ENCODE measurements at regions not wholly inside any gene's neighbourhood (a gene's known extent, or its start where the extent isn't known, plus 50 kb on each side); places are given as distances from the start of the nearest gene placed in this dataset.

DNA sequence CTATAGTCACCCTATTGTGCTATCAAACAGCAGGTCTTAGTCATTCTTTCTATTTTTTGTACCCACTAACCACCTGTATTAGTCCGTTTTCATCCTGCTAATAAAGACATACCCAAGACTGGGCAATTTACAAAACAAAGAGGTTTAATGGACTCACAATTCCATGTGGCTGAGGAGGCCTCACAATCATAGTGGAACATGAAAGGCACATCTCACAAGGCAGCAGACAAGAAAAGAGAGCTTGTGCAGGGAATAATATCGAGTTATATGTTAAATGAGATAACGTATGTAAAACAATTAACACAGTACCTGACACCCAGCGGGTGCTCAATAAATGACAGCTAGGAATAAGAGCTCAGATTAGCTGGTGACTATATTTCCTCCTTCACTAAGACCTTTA is 88.1 kb upstream of the WDR44 start:
- Histone ChIP-seq H3K9me3 (no peaks in the 10 kb centered on the region), H3K27ac (no peak overlapping the region), H3K36me3 (no peaks in the 10 kb centered on the region), H3K27me3 (no peaks in the 10 kb centered on the region), H3K4me3 (no peak overlapping the region), H3K4me1 (no peaks in the 10 kb centered on the region)
- WGBS, 2 donors (ENCODE audit: low coverage in 1 of 2): 72 to 100% methylated on average over 2 to 3 of the region's 4 CpGs
- TF ChIP-seq, protein P1, sequence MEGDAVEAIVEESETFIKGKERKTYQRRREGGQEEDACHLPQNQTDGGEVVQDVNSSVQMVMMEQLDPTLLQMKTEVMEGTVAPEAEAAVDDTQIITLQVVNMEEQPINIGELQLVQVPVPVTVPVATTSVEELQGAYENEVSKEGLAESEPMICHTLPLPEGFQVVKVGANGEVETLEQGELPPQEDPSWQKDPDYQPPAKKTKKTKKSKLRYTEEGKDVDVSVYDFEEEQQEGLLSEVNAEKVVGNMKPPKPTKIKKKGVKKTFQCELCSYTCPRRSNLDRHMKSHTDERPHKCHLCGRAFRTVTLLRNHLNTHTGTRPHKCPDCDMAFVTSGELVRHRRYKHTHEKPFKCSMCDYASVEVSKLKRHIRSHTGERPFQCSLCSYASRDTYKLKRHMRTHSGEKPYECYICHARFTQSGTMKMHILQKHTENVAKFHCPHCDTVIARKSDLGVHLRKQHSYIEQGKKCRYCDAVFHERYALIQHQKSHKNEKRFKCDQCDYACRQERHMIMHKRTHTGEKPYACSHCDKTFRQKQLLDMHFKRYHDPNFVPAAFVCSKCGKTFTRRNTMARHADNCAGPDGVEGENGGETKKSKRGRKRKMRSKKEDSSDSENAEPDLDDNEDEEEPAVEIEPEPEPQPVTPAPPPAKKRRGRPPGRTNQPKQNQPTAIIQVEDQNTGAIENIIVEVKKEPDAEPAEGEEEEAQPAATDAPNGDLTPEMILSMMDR (IDR thresholded peaks at IDR 0.05): no peak
- no peak for TF ChIP-seq EP300 (IDR thresholded peaks at IDR 0.05)
- ATAC-seq: no peak

DNA sequence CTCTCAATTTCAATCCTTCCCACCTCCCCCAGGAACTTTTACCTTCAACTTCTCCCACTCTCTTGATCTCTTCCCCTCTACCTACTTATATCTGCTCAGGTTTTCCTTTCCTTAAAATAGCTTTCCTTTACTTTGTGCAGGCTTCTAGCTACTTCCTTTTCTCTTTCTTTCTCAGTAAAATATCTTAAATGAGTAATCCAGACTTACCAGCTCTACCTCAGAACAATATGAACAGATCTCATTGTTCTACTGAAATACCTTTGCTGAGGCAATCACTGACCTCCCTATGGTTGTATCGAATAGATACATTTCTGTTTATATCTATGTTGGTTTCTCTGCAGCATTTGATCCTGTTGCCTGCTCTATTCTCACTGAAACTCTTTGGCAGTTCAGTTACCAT is 86.7 kb upstream of the WDR44 start:
- no peak for ATAC-seq
- H3K36me3 ChIP-seq: no peaks in the 10 kb centered on the region
- H3K4me1 ChIP-seq: no peaks in the 10 kb centered on the region
- no peak overlapping the region for H3K27ac ChIP-seq
- H3K4me3 ChIP-seq: no peak overlapping the region
- H3K27me3 ChIP-seq: no peaks in the 10 kb centered on the region
- 57 to 100% methylated on average over 1 of the region's 1 CpG for WGBS, 2 donors (ENCODE audit: low coverage in 1 of 2)
- no peaks in the 10 kb centered on the region for H3K9me3 ChIP-seq
- TF ChIP-seq, protein P1 (IDR thresholded peaks at IDR 0.05): no peak

DNA sequence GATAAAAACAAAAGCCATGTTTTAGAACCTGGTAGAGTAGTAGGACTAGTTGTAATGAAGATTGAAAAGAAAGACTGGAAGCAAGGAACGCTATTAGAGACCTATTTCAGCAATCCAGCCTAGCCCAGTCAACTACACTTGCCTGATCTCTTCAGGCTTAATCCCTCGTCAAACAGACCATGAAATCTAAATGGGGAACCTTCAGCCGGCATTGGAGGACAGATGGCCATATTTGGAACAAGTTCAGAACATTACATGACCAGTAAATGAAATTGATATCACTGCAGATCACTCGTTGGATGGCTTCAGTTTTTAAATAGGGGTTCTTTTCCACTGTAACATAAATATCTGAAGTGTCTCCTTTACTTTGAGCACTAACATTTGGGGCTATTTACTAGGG is 84.8 kb upstream of the WDR44 start:
- Histone ChIP-seq H3K27me3 (no peaks in the 10 kb centered on the region), H3K4me1 (no peaks in the 10 kb centered on the region), H3K9me3 (no peaks in the 10 kb centered on the region), H3K27ac (no peak overlapping the region), H3K36me3 (no peaks in the 10 kb centered on the region), H3K4me3 (no peak overlapping the region)
- WGBS, 2 donors (ENCODE audit: low coverage in 1 of 2): 49 to 90% methylated on average over 2 to 4 of the region's 4 CpGs
- TF ChIP-seq POLR2AphosphoS5 (IDR thresholded peaks at IDR 0.05) (no peak), EP300 (IDR thresholded peaks at IDR 0.05) (no peak), POLR2A (IDR thresholded peaks at IDR 0.05) (no peak)
- TF ChIP-seq, protein P1 (IDR thresholded peaks at IDR 0.05): no peak
- ATAC-seq: no peak

DNA sequence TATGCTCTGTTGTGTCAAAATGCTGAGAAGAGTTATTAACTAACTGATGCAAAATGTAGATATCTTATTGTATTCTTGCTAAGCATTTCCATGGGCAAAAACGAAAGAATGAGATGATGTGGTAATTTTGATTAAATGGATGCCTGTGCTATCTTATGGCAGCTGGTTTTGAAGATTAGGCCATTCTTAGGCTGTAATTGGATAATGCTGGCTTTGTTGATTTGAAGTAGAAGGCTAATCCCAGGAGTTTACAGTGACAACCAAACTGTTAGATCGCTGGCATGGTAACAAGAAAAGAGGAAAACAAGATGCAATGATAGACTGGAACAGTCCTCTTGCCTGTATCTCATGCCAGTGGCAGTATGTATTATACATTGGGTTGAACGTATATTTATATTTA is 74.1 kb upstream of the WDR44 start:
- Histone ChIP-seq H3K4me1 (no peaks in the 10 kb centered on the region), H3K4me3 (no peak overlapping the region), H3K27ac (no peak overlapping the region), H3K27me3 (no peaks in the 10 kb centered on the region), H3K9me3 (no peaks in the 10 kb centered on the region), H3K36me3 (no peaks in the 10 kb centered on the region)
- no peak for ATAC-seq
- 54 to 55% methylated on average over 3 of the region's 3 CpGs for WGBS, 2 donors (ENCODE audit: low coverage in 1 of 2)
- TF ChIP-seq, protein P1 (IDR thresholded peaks at IDR 0.05): no peak
- no peak for TF ChIP-seq EP300 (IDR thresholded peaks at IDR 0.05)

DNA sequence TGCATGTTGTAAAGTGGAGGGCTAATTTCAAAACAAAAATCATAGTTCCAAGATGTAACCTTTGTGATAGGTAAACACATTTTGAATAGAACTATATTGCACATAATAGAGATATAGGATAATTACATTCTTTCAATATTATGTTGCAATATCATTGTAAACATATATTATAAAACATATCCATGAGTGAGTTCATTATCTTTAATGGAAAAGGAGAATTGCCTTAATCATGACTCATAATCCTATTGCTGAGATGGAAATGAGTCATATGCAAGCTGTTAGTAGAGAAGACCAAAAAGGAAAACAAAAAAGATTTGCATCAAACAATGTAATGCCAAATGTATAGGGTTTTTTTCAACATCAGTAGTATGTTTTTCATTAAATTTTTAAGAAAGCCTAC is 73.7 kb upstream of the WDR44 start:
- H3K9me3 ChIP-seq: no peaks in the 10 kb centered on the region
- no peak overlapping the region for H3K4me3 ChIP-seq
- no peak overlapping the region for H3K27ac ChIP-seq
- H3K36me3 ChIP-seq: no peaks in the 10 kb centered on the region
- TF ChIP-seq, protein P1 (IDR thresholded peaks at IDR 0.05): no peak
- TF ChIP-seq POLR2AphosphoS5 (IDR thresholded peaks at IDR 0.05) (no peak), POLR2A (IDR thresholded peaks at IDR 0.05) (no peak), EP300 (IDR thresholded peaks at IDR 0.05) (no peak)
- H3K4me1 ChIP-seq: no peaks in the 10 kb centered on the region
- no peak for ATAC-seq
- H3K27me3 ChIP-seq: no peaks in the 10 kb centered on the region
